GOT3 (cell line): ENCODE measurements at regions not wholly inside any gene's neighbourhood (a gene's known extent, or its start where the extent isn't known, plus 50 kb on each side); places are given as distances from the start of the nearest gene placed in this dataset.

Experiments
- DNase-seq: peaks from one replicate; lab custom pipeline; 2025; ENCODE audit warnings: mixed read lengths; lab: John Stamatoyannopoulos, UW

DNA sequence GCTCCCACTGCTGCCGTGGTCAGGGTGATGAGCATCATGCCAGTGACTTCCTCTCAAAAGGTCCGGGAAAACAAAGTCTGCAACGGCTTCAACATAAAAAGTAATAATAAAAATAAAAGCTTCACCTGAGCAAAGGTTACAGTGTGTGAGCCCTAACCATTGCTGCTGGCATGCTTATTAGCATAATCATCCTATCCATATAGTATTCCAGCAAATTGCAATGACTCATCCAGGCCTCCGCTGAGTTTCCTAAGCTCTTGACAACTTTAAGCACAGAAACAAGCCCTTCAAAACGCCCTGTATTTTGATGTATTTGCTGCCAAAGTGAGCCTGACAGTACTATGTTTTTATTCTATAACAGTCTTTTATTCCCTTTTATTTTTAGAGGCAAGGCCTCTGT lies 100.5 kb downstream of the AASDH start:
- DNase-seq, result no peak

DNA sequence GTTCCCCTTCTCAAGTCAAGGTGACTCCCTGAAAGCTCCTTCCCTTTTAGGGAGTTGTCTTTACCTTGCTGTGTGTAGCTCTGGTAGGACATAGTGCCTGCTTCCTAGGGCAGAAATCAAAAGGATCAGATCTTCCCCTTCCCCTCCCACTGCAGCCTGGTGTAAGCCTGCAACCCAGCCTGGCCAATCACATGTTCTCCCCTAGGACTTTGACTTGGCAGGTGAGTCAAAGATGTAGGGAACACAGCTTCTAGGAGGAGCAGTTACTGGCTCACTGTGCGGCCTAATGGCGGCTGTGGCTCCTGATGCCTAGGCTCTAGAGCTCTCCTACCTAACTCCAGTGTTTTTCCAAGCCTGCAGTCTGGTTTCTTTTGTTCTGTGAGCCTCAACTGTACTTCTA lies 103.9 kb downstream of the AASDH start:
- no peak for DNase-seq

DNA sequence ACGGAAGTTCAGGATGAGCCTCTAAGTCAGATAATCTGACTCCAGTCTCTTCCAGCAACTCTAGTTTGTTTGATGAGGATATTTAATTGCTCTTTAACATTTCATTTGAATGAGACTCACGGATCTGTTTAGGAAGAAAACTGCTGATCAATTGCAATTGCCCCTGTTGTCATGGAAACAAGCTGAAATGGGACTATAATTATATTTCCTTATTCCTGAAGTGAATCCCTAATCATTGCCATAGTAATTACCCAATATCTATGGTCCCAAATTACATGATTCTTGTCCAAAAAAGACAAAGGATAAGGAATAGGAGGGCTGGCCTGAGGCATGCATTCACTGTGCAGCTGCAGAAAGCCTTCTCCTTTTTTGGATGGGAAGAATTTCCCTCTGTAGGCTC lies 105.3 kb downstream of the AASDH start:
- DNase-seq, result no peak

DNA sequence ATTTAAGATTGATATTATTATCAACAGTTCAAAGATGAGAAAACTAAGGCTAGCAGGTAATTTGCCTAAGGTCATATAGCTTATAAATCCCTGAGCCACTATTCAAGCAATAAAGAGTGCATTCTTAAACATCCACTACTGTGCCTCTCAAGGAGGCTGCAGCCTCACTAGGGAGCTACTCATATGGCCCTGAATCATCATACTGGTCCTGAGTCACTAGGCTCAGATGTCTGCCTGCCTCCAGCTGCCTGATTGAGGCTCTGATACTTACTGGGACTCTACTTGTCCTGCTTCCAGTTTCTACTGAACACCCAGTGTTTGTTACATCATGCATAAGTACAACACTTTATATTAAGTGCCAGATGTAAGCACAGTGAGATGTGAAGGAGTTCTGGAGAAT lies 110.7 kb downstream of the AASDH start:
- DNase-seq, result no peak

DNA sequence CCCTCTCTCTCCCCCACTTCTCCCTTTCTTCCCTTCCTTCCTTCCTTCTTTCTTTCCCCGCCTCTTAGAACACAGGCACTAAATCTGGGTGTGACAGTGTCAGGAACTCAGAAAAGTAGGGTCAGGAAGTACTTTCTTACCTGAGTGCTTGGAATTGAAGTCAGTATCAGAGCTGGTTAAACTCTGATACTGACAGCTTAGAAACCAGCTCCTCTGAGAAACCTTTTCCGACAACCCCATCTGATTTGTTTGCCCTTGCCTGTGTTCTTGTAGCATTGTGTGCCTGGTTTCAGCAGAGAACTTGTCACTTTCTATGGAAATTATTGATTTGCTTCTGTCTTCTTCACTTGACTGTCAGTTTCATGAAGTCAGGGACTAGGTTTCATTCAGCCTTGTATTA lies 113.9 kb downstream of the AASDH start:
- DNase-seq, result no peak

- DNase-seq, result no peak
Measured at GRCh38 chr4:56272927-56273326, 114.4 kb downstream of the AASDH start.

DNA sequence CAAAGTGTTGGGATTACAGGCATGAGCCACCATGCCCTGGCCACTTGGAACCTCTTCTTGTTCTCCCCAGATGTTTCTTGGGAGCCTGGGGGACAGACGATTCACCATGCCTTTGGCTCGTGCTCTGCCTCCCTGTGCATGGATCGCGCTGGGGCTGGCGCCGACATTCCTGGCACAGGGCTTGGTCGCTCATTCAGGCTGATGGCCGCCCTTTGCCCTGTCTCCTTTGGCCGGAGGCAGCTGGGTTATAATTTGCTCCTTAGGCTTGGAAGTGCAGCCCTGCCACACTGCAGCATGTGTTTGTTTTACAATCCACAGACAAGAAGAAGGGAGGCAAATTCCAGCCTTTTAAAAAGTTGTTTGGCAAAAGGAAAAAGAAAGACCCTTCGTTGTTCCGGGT lies 115.3 kb downstream of the AASDH start:
- no peak for DNase-seq

DNA sequence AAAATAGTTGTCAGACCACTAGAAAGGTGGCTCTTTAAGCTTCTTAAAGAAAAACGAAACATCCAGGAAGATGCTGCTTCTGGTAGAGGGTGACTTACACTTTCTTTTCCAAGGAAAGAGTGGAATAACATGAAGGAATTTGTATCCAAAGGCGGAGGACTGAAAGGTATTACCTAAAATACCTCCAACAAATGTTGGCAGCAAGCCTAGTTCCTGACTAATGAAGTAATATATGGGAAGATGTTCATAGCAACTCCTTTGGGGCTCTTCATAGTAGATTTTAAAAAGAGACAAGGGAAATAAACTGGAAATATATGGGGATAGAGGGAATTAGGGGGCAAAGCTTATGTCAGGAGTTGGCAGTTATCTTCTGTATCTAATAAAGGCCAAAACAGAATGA lies 116.2 kb downstream of the AASDH start:
- no peak for DNase-seq

GRCh38 chr4:56267558-56267957 lies 119.7 kb downstream of the AASDH start:
- DNase-seq, result no peak

DNA sequence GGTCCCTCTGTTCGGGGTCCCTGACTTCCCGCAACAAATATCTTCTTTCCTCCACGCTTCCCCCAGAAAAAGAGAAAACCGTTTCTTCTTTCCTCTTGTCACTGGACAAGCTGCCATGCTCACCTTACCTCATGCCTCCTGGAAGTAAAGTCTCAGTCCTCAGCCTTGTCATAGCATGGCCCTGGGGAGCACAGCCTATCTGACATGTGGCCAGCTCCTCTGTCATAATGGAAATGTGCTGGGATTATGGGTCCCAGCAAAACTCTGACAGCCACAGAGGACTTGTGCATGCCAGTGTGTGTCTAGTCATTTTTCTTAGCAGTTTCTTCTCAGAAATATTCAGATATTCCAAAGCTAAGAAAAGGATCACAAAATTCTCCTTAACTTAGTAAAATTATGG lies 122.4 kb downstream of the AASDH start:
- no peak for DNase-seq

- no peak for DNase-seq
Measured at GRCh38 chr4:56261027-56261426, 126.3 kb downstream of the AASDH start.

DNA sequence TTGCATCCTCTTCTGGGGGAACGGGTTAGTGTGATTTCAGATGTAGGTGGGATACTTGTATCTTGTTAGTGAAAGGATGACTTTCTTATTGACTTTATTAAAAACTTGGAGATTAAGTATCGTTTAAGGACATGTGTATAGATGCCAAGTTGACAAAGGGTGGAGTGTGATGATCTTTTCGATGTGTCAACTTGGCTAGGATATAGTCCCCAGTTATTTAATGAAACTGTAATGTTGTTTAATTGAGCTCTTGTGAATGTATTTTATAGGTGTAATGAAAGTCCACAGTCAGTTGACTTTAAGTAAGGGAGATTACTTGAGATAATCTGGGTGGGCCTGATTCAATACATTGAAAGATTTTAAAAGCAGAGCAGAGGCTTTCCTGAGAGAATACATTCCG lies 127.0 kb downstream of the AASDH start:
- DNase-seq, result no peak

DNA sequence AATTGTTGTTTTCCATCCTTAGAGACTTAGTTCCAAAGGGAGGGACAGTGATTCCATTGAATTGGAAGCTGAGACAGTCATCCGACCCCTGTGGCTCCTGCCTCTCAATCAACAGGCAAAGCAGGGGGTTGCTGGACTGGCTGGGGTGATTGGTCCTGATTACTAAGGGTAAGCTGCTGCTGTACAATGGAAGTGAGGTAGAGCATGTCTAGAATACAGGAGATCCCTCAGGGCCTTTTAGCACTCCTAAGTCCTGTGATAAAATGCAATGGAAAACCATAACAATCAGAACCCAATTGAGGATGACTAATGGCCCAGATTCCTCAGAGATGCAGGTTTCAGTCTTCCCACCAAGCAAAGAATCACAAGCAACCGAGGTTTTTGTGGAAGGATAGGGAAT lies 127.6 kb downstream of the AASDH start:
- no peak for DNase-seq

DNA sequence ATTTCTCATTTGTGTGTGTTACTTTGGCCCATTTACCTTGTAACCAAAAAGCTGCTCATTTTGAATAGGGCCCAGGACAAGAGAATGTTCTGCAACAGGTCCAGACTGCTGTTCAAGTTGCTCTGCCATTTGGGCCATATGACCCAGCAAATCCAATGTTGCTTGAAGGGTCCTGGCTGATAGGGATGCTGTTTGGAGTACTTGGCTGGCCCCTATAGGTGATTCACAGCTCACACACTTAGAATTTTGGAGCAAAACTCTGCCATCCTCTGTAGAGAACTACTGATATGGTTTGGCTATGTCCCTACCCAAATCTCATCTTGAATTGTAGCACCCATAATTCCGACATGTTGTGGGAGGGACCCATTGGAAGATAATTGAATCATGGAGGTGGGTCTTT lies 131.5 kb downstream of the AASDH start:
- DNase-seq, result no peak

DNA sequence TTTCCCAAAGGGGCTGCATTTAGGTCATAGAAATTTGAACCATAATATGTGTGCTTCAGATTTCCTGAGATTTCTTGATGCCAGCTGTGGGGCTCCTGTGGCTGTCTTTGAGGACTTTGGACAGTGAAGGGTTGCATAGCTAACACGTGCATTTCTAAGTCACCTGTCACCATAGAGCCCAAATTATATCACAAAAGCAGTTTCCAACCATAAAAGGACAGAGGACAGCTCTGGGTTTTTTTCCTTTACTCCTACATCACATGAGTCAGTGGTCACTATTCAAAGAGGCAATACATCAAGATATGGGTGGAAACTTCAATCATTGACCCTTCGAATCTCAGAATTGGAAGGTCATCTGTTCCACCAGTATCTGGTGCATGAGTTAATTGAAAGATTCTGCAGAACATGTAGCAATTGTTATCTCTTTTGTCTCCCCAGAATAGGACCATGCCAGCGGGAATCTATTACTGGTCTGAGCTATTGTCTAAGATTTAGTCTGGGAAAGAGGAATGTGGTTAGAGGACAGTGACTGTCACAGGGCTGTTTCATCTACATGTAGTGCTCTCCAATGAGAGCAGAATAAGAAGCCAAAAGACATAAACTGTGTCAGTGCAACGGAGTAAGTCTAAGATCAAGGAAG lies 133.5 kb downstream of the AASDH start:
- no peak for DNase-seq

DNA sequence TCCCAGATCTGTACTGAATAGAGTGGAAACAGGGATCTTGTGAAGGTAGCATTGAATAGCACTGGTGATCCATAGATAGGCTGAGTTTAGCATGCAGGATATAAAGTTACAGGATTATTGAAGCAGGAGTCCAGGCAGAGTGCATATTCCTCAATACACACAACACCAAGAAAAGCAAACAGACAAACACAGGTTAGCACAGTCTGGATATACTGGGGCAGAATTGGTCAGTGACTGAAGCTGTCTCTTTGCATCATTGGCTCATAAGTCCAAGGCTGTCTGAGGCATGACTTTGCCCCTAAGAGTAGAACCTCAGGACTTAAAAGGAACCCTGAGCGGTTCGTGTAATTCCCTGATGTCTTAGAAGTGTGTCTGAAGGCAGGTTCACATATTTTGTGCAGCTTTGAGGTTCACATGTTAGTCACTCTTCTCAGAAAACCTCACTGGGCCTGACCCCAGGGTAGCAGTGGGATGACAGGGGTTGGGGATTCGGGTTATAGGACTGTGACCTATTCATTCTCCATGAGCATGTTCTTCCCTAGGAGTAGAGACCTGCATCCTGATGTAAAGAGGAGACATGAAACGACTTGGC lies 134.6 kb downstream of the AASDH start:
- DNase-seq, result no peak

DNA sequence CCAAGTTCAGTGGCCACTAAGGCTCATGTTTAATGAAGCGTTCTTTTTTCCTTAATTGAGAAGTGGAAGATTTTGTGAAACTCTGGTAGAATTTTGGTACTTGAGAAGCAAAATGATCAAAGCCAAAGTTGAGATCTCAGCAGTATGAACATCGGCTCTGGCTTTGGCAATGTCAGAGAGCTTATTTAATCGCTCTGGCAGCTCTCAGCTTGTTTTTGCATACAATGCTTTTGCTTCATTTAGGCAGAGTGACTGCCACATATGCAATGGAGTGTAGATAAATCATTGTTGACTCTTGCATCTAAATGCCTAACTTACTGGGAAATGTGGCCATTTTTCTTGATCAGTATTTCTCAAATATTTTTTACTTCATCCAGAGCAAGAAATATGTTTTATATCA lies 135.7 kb downstream of the AASDH start:
- DNase-seq, result no peak

DNA sequence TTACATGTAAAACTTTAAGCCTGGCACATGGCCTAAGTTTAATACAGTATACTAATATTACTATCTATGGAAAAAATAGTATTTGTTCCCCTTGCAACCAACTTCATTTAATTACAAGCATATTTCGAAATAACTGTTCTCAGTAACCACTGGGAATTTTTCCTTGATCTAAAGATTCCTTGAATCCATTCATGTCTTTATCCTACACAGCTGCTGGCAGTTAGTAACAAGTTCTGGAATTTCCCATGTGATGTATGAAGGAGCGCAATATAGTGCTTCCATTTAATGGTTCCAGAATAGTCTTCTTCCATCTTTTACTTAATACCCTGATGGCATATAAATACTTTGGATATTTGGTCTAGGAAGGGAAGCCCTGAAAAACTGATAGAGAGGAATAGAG lies 136.5 kb downstream of the AASDH start:
- no peak for DNase-seq

DNA sequence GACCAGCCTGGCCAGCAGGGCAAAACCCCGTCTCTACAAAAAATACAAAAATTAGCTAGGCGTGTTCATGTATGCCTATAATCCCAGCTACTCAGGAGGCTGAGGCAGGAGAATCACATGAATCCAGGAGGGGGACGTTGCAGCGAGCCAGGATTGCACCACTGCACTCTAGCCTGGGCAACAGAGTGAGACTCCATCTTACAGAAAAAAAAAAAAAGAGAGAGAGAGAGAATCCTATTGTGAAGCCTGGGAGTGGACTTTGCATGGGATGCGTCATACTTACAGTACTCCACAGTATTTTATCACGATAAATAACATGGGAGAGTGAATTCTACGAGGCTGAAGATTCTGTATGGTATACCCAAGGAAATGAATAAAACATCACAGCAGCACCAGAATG lies 139.6 kb downstream of the AASDH start:
- no peak for DNase-seq

DNA sequence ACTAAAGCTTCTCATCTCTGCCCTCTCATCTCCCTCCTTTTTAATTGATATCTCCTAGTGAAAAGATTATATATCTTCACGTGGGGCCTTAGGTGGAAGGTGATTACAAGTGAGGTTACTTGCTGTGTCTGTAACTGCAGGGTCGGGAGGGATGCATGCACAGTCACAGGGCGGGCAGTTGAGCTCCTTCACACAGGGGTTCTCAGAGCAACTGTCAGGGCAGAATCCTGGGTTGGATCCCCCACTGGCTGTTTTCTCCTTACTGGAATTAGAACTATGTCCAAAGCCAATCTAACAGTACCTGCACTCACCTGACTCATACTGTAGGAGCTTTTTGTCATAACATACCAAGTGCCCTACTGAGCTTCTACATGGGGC lies 141.1 kb downstream of the AASDH start:
- DNase-seq, result no peak

DNA sequence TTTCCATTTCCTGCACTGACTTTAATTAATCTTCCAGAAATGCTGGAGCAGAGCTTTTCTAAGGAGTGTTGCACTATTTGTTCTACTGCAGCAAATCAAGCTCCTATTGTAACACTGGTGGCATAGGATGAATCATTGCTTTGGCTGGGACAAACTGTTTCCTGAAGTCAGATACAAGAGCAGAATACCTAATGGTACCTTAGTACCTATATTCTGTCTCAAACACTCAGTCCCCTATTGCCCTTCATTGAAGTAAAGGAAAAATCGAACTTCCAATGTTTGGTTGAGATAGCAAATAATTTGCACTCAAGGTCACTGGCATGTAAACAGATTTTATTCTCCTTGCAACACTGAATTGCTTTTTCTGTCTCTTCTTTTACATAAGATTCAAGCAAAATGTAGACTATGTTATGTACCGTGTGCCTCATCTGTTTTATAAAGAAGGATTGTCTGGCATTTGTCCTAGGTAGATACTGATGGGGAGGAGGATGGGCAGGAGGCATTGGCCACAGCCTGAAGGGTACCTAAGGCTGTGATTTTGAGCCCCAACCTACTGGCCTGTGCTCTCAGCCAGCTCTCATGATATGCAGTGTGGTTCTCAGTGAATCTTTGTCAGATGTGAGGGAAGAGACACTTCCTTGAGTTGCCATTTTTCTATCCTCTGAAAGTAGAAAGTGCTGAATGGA lies 141.6 kb downstream of the AASDH start:
- no peak for DNase-seq

DNA sequence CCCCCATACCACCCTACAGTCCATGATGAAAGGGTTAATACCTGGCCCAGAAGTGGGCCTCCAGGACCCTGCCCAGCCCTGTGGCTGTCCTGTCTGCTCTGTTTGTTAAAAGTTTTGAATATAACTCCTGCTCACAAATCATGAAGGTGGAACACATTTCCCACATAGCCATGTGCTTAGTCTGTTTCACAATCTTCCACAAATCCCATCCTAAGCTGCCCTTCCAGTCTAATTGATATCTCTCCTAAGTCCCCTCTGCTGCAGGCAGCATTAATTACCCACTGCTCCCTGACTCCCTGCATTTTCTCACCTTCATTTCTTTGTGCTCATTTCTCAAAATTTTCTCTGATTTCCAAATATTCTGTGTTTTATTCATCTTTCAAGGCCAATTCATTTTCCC lies 142.6 kb downstream of the AASDH start:
- no peak for DNase-seq

DNA sequence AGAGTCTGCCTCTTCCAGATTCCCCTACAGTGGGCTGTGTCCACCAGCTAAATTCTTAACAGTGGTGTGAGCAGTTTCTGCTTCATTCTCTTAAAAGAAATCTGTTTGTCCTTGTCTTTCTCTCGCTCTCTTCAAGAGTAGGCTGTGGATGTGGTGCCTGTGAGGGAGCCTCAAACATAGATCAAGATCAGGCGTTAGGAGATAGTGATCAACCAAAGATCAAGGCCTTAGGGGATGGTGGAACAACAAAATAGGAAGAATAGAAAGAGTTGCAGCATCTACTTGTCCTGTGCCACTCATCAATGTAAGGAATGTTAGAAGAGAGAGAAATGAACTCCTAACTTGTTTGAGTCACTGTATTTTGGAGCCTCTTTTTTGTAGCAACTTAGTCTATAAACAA lies 144.2 kb downstream of the AASDH start:
- no peak for DNase-seq

DNA sequence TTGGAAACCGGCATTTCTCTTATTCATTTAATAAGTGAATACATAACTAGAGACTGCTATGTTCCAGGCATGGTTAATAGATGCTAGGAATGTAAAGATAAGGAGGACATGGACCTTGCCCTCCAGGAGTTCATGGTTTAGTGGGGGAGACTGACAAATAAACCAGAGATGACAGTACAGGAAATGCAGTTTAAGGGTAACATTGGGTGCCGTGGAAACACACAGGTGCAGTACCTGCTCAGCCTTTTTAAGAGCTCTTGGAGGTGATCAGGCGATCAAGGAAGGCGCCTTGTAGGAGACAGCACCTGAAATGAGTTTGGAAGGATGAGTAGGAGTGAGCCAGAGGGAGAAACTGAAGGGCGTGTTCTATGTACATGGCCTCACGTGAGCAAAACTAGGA lies 145.8 kb downstream of the AASDH start:
- no peak for DNase-seq
